HCT116 (cell line): ENCODE measurements at regions not wholly inside any gene's neighbourhood (a gene's known extent, or its start where the extent isn't known, plus 50 kb on each side); places are given as distances from the start of the nearest gene placed in this dataset.

Source experiments
- ATF3 ChIP-seq: IDR thresholded peaks from 2 replicates; pipeline ENCODE4 v1.6.1; 2012
- CEBPB ChIP-seq: IDR thresholded peaks from 2 replicates; pipeline ENCODE4 v1.6.1; 2012; ENCODE audit warnings: low read depth
- CTCF ChIP-seq, 3 experiments: fragments of 200-600 bp in 1 of 3; sonication (generic) in 1 of 3; IDR thresholded peaks in 2 of 3; conservative IDR thresholded peaks in 1 of 3; 2 replicates each; pipeline ENCODE4 v1.5.1; 2012 to 2017; ENCODE audit warnings: low read depth in 2 of 3, low read length in 2 of 3, antibody characterized with exemption in 1 of 3, borderline replicate concordance in 1 of 3, control low read depth in 1 of 3, mild to moderate bottlenecking in 1 of 3, mixed read lengths in 1 of 3, mixed run types in 1 of 3, moderate library complexity in 1 of 3; ENCODE audit not compliant: insufficient read depth in 1 of 3
- EZH2 ChIP-seq: fragments of 200-600 bp; sonication (generic); IDR thresholded peaks from 2 replicates; pipeline ENCODE4 v1.6.1; 2017; ENCODE audit warnings: antibody characterized with exemption, mixed run types
- EZH2phosphoT487 ChIP-seq: fragments of 200-600 bp; IDR thresholded peaks from 2 replicates; pipeline ENCODE4 v1.6.1; 2018; ENCODE audit warnings: antibody characterized with exemption, borderline replicate concordance
- POLR2A ChIP-seq: IDR thresholded peaks from 2 replicates; pipeline ENCODE4 v1.7.0; 2011; ENCODE audit warnings: borderline replicate concordance; ENCODE audit not compliant: insufficient read depth, insufficient read length; ENCODE audit errors: extremely low read depth
- POLR2AphosphoS5 ChIP-seq: IDR thresholded peaks from 2 replicates; pipeline ENCODE4 v1.6.1; 2011; ENCODE audit warnings: mild to moderate bottlenecking, low read depth, low read length, moderate library complexity
- REST ChIP-seq: IDR thresholded peaks from 2 replicates; pipeline ENCODE4 v1.6.1; 2012; ENCODE audit warnings: low read depth
- ZBTB33 ChIP-seq: IDR thresholded peaks from 2 replicates; pipeline ENCODE4 v1.6.1; 2011; ENCODE audit warnings: mild to moderate bottlenecking, low read length, moderate library complexity; ENCODE audit not compliant: insufficient replicate concordance; ENCODE audit errors: extremely low read depth

- no peak for TF ChIP-seq POLR2AphosphoS5
- TF ChIP-seq CTCF (IDR thresholded peaks at IDR 0.05 in 2 of 3, conservative IDR thresholded peaks at IDR 0.05 in 1 of 3; ENCODE audit: borderline replicate concordance in 1 of 3, insufficient read depth in 1 of 3, low read depth in 2 of 3, low read length in 2 of 3) = no peak
- TF ChIP-seq POLR2A = no peak
- no peak for TF ChIP-seq ATF3
- TF ChIP-seq ZBTB33 = no peak
- no peak for TF ChIP-seq EZH2phosphoT487
- no peak for TF ChIP-seq EZH2
- no peak for TF ChIP-seq CEBPB
- TF ChIP-seq REST = no peak
These were observed 412.6 kb downstream of the PTH2R start for GRCh38 chr2:208819190-208819589.
